ENCODE measurements at regions not wholly inside any gene's neighbourhood (a gene's known extent, or its start where the extent isn't known, plus 50 kb on each side); places are given as distances from the start of the nearest gene placed in this dataset.

DNA sequence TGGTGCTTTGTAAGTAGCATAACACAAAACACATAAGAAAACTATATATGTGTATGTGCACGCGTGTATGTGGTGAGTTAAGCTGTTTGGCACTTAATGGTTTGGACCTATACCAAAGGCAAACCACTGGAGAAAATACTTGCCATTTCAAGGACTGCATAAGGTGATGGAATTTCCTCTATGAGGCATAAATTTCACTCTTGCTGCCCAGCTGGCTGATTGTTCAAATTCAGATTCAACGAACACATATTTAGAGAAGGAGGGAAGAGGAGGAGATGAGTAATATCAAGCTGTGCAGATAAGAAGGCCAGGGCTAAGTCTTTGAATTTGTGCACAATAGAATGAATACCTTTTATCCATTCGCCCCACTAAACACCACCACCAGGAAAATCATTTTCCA, 470.6 kb upstream of the MPDZ start:
- no peak overlapping the region for H3K4me3 ChIP-seq (ENCODE audit: low read length)
- TF ChIP-seq, protein P1, sequence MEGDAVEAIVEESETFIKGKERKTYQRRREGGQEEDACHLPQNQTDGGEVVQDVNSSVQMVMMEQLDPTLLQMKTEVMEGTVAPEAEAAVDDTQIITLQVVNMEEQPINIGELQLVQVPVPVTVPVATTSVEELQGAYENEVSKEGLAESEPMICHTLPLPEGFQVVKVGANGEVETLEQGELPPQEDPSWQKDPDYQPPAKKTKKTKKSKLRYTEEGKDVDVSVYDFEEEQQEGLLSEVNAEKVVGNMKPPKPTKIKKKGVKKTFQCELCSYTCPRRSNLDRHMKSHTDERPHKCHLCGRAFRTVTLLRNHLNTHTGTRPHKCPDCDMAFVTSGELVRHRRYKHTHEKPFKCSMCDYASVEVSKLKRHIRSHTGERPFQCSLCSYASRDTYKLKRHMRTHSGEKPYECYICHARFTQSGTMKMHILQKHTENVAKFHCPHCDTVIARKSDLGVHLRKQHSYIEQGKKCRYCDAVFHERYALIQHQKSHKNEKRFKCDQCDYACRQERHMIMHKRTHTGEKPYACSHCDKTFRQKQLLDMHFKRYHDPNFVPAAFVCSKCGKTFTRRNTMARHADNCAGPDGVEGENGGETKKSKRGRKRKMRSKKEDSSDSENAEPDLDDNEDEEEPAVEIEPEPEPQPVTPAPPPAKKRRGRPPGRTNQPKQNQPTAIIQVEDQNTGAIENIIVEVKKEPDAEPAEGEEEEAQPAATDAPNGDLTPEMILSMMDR (IDR thresholded peaks at IDR 0.05; ENCODE audit: insufficient read depth, low read depth, low read length, missing control alignments) = no peak
- peak; percentile 82 for DNase-seq (ENCODE audit: low read depth)

DNA sequence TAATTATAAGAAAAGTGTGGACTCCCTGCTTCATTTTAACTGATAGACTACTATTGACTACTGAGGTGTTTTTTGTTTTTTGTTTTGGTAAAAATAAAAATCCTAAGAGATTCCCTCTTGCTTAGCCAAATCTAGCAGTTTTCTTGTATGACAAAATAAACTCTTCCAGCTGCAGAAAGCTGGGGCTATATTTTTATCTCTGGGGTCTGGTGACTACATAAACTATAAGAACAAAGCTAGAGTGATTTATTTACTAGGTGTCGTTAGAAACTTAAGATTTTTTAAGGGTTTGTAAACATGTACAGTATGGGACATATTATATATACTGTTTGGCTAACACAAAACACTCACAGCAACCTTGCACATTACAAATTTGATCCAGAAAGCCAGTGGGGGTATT, 467.4 kb upstream of the MPDZ start:
- no peak for DNase-seq (ENCODE audit: low read depth)
- no peak overlapping the region for H3K4me3 ChIP-seq (ENCODE audit: low read length)
- TF ChIP-seq, protein P1 (IDR thresholded peaks at IDR 0.05; ENCODE audit: insufficient read depth, low read depth, low read length, missing control alignments) = no peak

DNA sequence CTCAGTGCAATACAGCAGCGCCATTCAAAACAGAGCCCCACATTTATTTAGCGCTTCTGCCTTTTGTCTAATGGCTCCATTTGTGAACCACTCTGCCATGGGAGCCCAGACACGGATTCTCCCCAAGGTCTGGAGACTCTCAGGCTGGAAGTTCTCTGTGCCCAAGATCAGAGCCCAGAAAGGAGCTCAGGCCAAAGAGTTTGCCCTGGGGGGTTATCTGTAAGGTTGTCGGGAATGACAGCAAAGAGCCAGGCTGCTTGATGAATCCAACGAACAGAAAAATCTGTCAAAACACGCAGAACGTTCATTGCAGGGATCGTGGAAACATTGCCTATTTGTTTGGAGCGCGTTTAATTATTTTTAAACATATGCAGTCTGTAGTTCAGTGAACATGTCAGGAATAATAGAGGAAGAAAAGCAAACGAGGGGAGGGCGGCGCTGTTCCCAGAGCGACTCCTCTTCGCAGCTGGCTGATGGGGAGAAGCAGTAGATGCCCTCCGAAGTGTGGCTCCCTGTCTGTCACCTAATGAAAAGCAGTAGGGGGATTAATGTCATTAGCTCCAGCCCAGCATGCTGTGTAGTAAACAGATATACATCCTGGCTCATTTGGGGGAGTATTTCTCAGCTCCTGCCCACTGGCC, 464.9 kb upstream of the MPDZ start:
- DNase-seq (ENCODE audit: low read depth) = no peak
- TF ChIP-seq, protein P1 (IDR thresholded peaks at IDR 0.05; ENCODE audit: insufficient read depth, low read depth, low read length, missing control alignments) = no peak
- H3K4me3 ChIP-seq (ENCODE audit: low read length) = no peak overlapping the region

DNA sequence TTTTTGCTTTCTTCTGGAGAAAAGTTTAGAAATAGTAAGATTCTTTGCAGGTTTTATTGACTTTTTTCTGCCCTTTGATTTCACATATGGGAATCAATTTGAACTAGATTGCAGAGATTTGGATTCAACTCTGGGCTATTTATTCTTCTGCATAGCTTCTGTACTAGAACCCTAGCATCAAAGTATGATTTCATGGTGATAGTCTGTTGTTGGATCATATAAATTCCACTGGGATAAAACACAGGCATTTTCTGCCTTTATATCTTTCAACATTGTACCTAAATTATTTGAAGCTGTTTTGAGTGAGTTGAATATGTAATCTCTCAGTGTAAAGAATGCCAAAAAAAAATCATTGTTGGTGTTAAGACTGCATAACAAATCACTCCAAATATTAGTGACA, 458.4 kb upstream of the MPDZ start:
- DNase-seq (ENCODE audit: low read depth) = no peak
- TF ChIP-seq, protein P1 (IDR thresholded peaks at IDR 0.05; ENCODE audit: insufficient read depth, low read depth, low read length, missing control alignments) = no peak
- no peak overlapping the region for H3K4me3 ChIP-seq (ENCODE audit: low read length)

DNA sequence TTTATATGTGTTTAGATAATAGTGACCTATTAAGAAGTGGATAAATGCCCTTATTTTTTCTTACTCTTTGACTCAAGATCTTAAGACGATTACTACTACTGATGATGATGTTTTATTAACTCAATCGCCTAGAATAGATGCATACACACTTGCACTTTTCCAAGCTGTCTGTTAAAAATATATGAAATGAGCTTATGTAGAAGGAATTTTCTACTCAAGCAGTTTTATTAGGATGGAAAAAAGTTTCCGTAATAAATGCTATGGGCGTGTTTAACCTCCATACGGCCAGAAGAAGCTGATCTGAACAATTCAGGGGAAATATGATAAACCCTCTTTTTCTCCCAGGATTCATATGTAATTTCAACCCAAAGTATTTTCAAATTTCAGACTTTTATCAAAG, 455.7 kb upstream of the MPDZ start:
- DNase-seq (ENCODE audit: low read depth) = no peak
- TF ChIP-seq, protein P1 (IDR thresholded peaks at IDR 0.05; ENCODE audit: insufficient read depth, low read depth, low read length, missing control alignments) = no peak
- H3K4me3 ChIP-seq (ENCODE audit: low read length) = no peak overlapping the region

DNA sequence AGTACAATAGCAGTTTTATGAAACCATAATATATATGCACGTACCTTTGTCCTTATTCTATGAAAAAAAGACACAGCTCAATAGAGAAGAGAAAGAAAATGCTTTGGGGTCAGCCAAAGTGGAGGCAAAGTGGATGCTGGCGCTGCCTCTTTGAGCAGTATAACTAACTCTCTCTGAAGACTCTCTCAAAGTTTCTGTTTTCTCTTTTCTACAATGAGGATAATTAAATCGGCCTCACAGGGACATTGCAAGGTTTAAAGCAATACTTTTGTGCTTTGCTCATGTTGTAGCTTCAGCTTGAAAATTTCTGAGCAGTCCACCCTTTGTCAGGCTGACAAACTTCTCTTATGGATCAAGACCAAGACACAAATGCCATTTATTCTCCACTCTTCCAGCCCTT, 455.1 kb upstream of the MPDZ start:
- DNase-seq (ENCODE audit: low read depth) = no peak
- TF ChIP-seq, protein P1 (IDR thresholded peaks at IDR 0.05; ENCODE audit: insufficient read depth, low read depth, low read length, missing control alignments) = no peak
- H3K4me3 ChIP-seq (ENCODE audit: low read length) = no peak overlapping the region

DNA sequence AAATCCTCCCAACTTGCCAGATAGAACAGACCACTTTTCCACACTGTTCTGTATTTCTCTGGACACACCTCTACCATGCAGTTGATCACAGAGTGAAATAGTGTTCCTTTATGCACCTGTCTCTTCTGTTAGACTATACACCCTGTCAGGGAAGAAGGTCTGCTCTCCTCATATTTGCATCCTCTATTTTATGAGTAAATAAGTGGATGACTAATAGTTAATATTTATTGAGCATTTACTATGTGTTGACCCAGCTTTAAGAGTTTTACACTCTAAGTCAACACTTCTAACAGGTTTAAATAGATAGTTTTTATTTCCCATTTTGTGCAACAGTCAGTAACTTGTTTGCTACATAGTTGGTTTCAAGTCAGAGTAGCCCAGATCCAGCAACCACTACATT, 452.8 kb upstream of the MPDZ start:
- H3K4me3 ChIP-seq (ENCODE audit: low read length) = no peak overlapping the region
- TF ChIP-seq, protein P1 (IDR thresholded peaks at IDR 0.05; ENCODE audit: insufficient read depth, low read depth, low read length, missing control alignments) = no peak

More for the DNA sequence above, 452.8 kb upstream of the MPDZ start:
- no peak for DNase-seq (ENCODE audit: low read depth)

Measured in epithelial cell of esophagus (primary cell).